ENCODE measurements at regions not wholly inside any gene's neighbourhood (a gene's known extent, or its start where the extent isn't known, plus 50 kb on each side); places are given as distances from the start of the nearest gene placed in this dataset.

DNA sequence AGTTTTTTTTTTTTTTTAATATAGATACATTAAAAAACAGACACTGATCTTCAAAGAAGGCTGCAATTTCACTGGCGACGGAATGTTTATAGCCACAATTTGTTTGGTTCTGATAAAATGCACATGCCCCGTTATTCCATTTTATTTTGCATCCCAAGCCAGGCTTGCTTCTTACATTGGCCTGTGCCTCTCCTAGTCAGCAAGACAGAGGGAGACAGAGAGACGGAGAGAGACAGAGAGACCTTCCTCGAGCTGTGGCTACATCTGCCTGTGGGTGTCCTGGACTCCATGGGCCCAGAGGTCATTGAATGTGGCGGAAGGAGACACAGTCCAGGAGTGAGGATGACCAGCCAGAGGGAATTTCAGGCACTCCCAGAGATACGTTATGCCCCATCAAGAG is 926.6 kb downstream of the VRK1 start:
- H3K9me3 Mint-ChIP-seq: peaks cover 13% of the 10 kb centered on the region
- ATAC-seq (no peak), DNase-seq (ENCODE audit: low spot score) (no peak)
- POLR2A ChIA-PET: no interaction called here
- TF ChIP-seq NR1H2 (CRISPR knock-in tag; IDR thresholded peaks at IDR 0.05) (no peak), ELF4 (CRISPR knock-in tag; IDR thresholded peaks at IDR 0.05; ENCODE audit: low read depth) (no peak), ARID4B (CRISPR knock-in tag; IDR thresholded peaks at IDR 0.05; ENCODE audit: borderline replicate concordance) (no peak), TEAD4 (CRISPR knock-in tag; IDR thresholded peaks at IDR 0.05) (no peak), RORB (CRISPR knock-in tag; IDR thresholded peaks at IDR 0.05) (no peak), NFATC4 (CRISPR knock-in tag; IDR thresholded peaks at IDR 0.05) (no peak)
- TF ChIP-seq, protein P1, sequence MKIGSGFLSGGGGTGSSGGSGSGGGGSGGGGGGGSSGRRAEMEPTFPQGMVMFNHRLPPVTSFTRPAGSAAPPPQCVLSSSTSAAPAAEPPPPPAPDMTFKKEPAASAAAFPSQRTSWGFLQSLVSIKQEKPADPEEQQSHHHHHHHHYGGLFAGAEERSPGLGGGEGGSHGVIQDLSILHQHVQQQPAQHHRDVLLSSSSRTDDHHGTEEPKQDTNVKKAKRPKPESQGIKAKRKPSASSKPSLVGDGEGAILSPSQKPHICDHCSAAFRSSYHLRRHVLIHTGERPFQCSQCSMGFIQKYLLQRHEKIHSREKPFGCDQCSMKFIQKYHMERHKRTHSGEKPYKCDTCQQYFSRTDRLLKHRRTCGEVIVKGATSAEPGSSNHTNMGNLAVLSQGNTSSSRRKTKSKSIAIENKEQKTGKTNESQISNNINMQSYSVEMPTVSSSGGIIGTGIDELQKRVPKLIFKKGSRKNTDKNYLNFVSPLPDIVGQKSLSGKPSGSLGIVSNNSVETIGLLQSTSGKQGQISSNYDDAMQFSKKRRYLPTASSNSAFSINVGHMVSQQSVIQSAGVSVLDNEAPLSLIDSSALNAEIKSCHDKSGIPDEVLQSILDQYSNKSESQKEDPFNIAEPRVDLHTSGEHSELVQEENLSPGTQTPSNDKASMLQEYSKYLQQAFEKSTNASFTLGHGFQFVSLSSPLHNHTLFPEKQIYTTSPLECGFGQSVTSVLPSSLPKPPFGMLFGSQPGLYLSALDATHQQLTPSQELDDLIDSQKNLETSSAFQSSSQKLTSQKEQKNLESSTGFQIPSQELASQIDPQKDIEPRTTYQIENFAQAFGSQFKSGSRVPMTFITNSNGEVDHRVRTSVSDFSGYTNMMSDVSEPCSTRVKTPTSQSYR (CRISPR knock-in tag; IDR thresholded peaks at IDR 0.05): no peak
- TF ChIP-seq, protein P2, sequence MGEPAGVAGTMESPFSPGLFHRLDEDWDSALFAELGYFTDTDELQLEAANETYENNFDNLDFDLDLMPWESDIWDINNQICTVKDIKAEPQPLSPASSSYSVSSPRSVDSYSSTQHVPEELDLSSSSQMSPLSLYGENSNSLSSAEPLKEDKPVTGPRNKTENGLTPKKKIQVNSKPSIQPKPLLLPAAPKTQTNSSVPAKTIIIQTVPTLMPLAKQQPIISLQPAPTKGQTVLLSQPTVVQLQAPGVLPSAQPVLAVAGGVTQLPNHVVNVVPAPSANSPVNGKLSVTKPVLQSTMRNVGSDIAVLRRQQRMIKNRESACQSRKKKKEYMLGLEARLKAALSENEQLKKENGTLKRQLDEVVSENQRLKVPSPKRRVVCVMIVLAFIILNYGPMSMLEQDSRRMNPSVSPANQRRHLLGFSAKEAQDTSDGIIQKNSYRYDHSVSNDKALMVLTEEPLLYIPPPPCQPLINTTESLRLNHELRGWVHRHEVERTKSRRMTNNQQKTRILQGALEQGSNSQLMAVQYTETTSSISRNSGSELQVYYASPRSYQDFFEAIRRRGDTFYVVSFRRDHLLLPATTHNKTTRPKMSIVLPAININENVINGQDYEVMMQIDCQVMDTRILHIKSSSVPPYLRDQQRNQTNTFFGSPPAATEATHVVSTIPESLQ (CRISPR knock-in tag; IDR thresholded peaks at IDR 0.05): no peak
- CTCF ChIA-PET: interaction anchor here (0.6 to 0.9 kb wide), 5 partner anchors 110 to 1190 kb away, joined by 3 read pairs; no protein-coding TSS in a partner anchor
- H3K4me1 Mint-ChIP-seq: peaks cover 8% of the 10 kb centered on the region
- H3K27ac Mint-ChIP-seq: no peak overlapping the region
- peaks cover 5% of the 10 kb centered on the region; the same call in 1 of the 2 replicates for H3K27me3 Mint-ChIP-seq (ENCODE audit: low read depth)
- no peak overlapping the region for H3K4me3 Mint-ChIP-seq
- H3K36me3 Mint-ChIP-seq: no peaks in the 10 kb centered on the region

DNA sequence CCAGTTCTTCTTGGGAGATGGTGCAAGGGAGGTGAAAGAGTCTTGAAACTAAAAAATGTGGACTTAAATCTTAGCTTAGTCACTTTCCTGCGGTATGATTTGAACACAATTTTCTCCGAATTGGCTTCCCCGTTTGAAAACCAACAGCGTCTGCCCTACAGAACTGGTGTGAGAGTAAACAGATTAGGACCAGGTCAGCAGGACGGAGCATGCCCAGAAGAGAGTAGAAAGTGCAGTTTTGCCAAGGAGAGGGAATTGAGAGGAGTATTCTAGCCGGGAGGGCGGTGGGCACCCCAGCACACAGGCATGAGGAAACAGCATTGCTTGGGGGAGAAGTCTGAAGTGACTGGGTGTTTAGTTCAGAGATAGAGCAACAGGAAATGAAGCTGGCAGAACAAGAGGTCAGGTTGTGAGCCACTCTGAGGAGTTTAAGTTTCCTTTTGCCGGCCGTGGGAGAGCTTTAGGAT is 927.1 kb downstream of the VRK1 start:
- H3K27me3 Mint-ChIP-seq (ENCODE audit: low read depth): peaks cover 5% of the 10 kb centered on the region; the same call in 1 of the 2 replicates
- H3K36me3 Mint-ChIP-seq: peaks cover 1% of the 10 kb centered on the region
- DNase-seq (ENCODE audit: low spot score) (no peak), ATAC-seq (no peak)
- no peak overlapping the region for H3K4me3 Mint-ChIP-seq
- no peak overlapping the region for H3K27ac Mint-ChIP-seq
- peaks cover 15% of the 10 kb centered on the region for H3K9me3 Mint-ChIP-seq
- H3K4me1 Mint-ChIP-seq: peaks cover 8% of the 10 kb centered on the region
- ChIA-PET POLR2A (no interaction called here), CTCF (interaction anchor here (0.6 to 0.9 kb wide), 5 partner anchors 110 to 1190 kb away, joined by 3 read pairs; no protein-coding TSS in a partner anchor)
- TF ChIP-seq ZBTB21 (CRISPR knock-in tag; IDR thresholded peaks at IDR 0.05; ENCODE audit: borderline replicate concordance) (no peak), PRDM15 (CRISPR knock-in tag; IDR thresholded peaks at IDR 0.05) (no peak), OVOL2 (CRISPR knock-in tag; IDR thresholded peaks at IDR 0.05; ENCODE audit: borderline replicate concordance) (no peak), SMAD3 (CRISPR knock-in tag; IDR thresholded peaks at IDR 0.05; ENCODE audit: borderline replicate concordance) (no peak), STAT6 (CRISPR knock-in tag; conservative IDR thresholded peaks at IDR 0.05; ENCODE audit: low read depth) (no peak), SMAD4 (CRISPR knock-in tag; IDR thresholded peaks at IDR 0.05) (no peak), TP53 (CRISPR knock-in tag; IDR thresholded peaks at IDR 0.05) (no peak)
- TF ChIP-seq, protein P2 (CRISPR knock-in tag; IDR thresholded peaks at IDR 0.05): no peak
- TF ChIP-seq, protein P3, sequence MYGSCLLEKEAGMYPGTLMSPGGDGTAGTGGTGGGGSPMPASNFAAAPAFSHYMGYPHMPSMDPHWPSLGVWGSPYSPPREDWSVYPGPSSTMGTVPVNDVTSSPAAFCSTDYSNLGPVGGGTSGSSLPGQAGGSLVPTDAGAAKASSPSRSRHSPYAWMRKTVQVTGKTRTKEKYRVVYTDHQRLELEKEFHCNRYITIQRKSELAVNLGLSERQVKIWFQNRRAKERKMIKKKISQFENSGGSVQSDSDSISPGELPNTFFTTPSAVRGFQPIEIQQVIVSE (CRISPR knock-in tag; IDR thresholded peaks at IDR 0.05; ENCODE audit: borderline replicate concordance): no peak

Measured in WTC11 (cell line).